Karpas-422 (cell line): ENCODE measurements at regions not wholly inside any gene's neighbourhood (a gene's known extent, or its start where the extent isn't known, plus 50 kb on each side); places are given as distances from the start of the nearest gene placed in this dataset.

Experiments used
- DNase-seq: peaks from one replicate; pipeline ENCODE4 v3.0.0-alpha.2; 2015
- H2AFZ ChIP-seq: fragments of 200-600 bp; sonication (generic); 2 replicates; pipeline ENCODE4 v1.6.1; 2014; ENCODE audit warnings: antibody characterized with exemption, low read length, mixed read lengths
- H3K27ac ChIP-seq: fragments of 200-600 bp; sonication (generic); 2 replicates; pipeline ENCODE4 v1.5.1; 2014; ENCODE audit warnings: mild to moderate bottlenecking, low read length, moderate library complexity
- H3K27me3 ChIP-seq: fragments of 200-600 bp; sonication (generic); 2 replicates; pipeline ENCODE4 v1.6.1; 2014; ENCODE audit warnings: low read length, mixed read lengths
- H3K36me3 ChIP-seq: fragments of 200-600 bp; sonication (generic); 2 replicates; pipeline ENCODE4 v1.6.1; 2014; ENCODE audit warnings: low read length, mixed read lengths; ENCODE audit not compliant: insufficient read depth
- H3K4me1 ChIP-seq: fragments of 200-600 bp; sonication (generic); 2 replicates; pipeline ENCODE4 v1.6.1; 2014; ENCODE audit warnings: mild to moderate bottlenecking, low read length, mixed read lengths
- H3K4me2 ChIP-seq: fragments of 200-600 bp; sonication (generic); 2 replicates; pipeline ENCODE4 v1.6.1; 2014; ENCODE audit warnings: low read length, low read depth, mild to moderate bottlenecking; ENCODE audit not compliant: poor library complexity, severe bottlenecking
- H3K4me3 ChIP-seq: fragments of 200-600 bp; sonication (generic); 2 replicates; pipeline ENCODE4 v1.5.1; 2014; ENCODE audit warnings: mild to moderate bottlenecking, antibody characterized with exemption, low read length, mixed read lengths
- H3K79me2 ChIP-seq: fragments of 200-600 bp; sonication (generic); 2 replicates; pipeline ENCODE4 v1.6.1; 2014; ENCODE audit warnings: mild to moderate bottlenecking, low read length, mixed read lengths
- H3K9ac ChIP-seq: fragments of 200-600 bp; sonication (generic); 2 replicates; pipeline ENCODE4 v1.6.0; 2014; ENCODE audit warnings: low read length
- H3K9me2 ChIP-seq: fragments of 200-600 bp; sonication (generic), shearing (Covaris generic); replicated peaks from 2 replicates; pipeline ENCODE4 v1.6.0; 2014; ENCODE audit warnings: mild to moderate bottlenecking, low read length, moderate library complexity; ENCODE audit not compliant: insufficient read depth
- H3K9me3 ChIP-seq: fragments of 300-700, 200-600 bp; sonication (generic); 2 replicates; pipeline ENCODE4 v1.6.1; 2014; ENCODE audit warnings: low read length, mixed read lengths
- H4K20me1 ChIP-seq: fragments of 200-600 bp; sonication (generic); 2 replicates; pipeline ENCODE4 v1.6.1; 2014; ENCODE audit warnings: mild to moderate bottlenecking, antibody characterized with exemption, low read length, low read depth; ENCODE audit not compliant: insufficient read depth

DNA sequence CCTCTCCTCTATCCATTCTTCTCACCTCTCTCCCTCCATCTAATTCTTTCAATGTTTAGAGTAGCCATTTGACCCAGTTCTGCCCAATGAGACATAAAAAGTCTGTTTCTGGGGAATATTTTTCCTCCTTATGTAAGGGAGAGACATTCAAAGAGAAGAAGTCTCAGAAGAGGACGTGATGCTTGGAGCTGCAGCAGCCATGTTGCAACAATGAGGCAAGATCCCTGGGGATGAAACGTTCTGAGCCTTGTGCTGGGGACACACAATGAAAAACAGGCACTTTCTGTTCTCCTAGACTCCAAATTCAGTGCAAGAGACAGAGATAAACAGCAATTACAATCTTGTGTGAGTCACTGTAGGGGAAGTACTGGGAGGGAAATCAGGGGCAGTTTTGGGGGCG is 130.8 kb downstream of the FOXL1 start:
- H2AFZ ChIP-seq: no peak overlapping the region
- H3K4me1 ChIP-seq: no peaks in the 10 kb centered on the region
- no peak overlapping the region for H3K27ac ChIP-seq
- no peak overlapping the region for H3K4me2 ChIP-seq
- no peak for DNase-seq
- H3K79me2 ChIP-seq: no peaks in the 10 kb centered on the region
- H3K27me3 ChIP-seq: no peaks in the 10 kb centered on the region
- no peaks in the 10 kb centered on the region for H3K36me3 ChIP-seq
- no peak overlapping the region for H3K9ac ChIP-seq
- no peak overlapping the region for H3K4me3 ChIP-seq
- H3K9me2 ChIP-seq: no peaks in the 10 kb centered on the region
- H4K20me1 ChIP-seq: no peaks in the 10 kb centered on the region
- H3K9me3 ChIP-seq: no peaks in the 10 kb centered on the region

DNA sequence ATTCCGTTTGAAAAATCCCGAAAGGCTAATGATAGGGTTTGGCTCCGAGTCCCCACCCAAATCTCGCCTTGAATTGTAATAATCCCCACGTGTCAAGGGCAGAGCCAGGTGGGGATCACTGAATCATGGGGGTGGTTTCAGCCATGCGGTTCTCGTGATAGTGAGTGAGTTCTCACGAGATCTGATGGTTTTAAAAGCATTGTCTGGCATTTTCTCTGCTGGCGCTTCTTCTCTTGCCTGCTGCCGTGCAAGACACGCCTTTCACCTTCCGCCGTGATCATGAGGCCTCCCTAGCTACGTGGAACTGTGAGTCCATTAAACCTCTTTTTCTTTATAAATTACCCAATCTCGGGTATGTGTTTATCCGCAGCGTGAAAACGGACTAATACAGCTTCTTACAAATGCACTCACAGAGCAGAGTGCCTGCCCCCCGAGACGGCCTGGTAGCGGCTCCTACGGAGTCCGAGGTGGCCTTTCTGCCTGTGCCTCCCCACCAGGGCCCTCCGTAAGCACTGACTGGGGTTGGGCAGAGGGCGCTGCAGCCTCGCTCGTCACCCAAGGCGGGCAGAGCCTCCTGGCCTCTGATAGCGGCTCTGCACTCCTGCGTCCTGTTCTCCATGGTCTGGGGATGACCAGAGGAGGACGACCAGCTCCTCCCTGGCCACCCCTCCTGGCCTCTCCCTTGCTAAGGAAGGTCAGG is 131.7 kb downstream of the FOXL1 start:
- Histone ChIP-seq H4K20me1 (no peaks in the 10 kb centered on the region), H3K4me2 (no peak overlapping the region), H3K9ac (no peak overlapping the region), H3K79me2 (no peaks in the 10 kb centered on the region), H3K4me1 (no peaks in the 10 kb centered on the region), H2AFZ (no peak overlapping the region), H3K9me3 (no peaks in the 10 kb centered on the region), H3K36me3 (no peaks in the 10 kb centered on the region), H3K27me3 (no peaks in the 10 kb centered on the region), H3K27ac (no peak overlapping the region), H3K4me3 (no peak overlapping the region), H3K9me2 (no peaks in the 10 kb centered on the region)
- DNase-seq: no peak

DNA sequence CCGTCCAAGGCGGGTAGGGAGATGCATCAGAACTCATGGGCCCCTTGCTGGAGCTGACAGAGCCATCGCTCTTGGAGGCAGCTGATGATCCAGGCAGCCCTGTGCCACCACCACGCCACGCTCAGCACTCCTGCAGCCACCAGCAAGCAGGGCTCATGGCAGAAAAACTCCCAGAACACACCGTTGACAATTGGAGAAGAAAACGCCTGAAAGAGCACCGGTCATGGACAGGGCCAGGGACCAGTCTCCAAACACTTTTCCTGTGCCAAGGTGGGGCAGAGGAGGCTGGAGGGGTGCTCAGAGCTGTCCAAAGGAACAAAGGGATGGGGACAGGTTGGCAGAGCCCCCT is 132.2 kb downstream of the FOXL1 start:
- Histone ChIP-seq H3K36me3 (no peaks in the 10 kb centered on the region), H4K20me1 (no peaks in the 10 kb centered on the region), H3K27me3 (no peaks in the 10 kb centered on the region), H3K79me2 (no peaks in the 10 kb centered on the region), H3K4me3 (no peak overlapping the region), H2AFZ (no peak overlapping the region), H3K27ac (no peak overlapping the region), H3K9me2 (no peaks in the 10 kb centered on the region), H3K9ac (no peak overlapping the region), H3K4me1 (no peaks in the 10 kb centered on the region), H3K9me3 (no peaks in the 10 kb centered on the region), H3K4me2 (no peak overlapping the region)
- no peak for DNase-seq

DNA sequence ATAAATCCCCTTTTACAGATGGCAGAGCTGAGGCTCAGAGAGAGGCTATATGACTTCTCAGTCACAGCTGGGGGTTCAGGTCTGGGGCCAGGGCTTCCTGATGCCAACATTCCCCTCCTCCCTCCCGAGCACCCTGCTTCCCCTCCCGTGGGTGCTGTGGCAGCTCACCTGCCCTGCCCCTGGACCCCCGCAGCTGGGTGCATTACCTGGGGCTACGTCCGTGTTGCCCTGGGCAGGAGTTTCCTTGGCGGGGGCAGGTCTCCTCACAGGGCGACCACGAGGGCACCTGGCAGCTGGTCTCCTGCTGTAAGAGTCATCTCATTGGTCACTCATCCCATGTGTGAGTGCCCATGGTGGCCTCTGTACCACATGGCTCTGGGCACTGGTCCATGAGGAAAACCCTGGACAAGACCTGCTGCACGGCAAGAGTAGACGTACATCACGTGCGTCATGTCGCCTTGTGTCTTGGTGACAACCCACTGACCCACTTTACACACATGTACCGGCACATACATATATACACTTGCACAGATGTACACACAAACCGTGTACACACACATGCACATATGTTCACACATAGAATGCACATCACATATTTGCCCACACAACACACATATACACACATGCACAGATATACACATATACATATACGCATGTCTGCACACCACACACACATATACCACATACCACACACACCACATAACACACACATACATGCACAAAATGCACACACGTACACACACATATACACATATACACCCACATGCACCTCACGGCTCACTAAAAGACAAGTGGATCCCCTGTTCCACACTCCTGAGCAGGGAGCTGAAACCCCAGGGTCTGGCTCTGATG is 134.0 kb downstream of the FOXL1 start:
- Histone ChIP-seq H3K27me3 (no peaks in the 10 kb centered on the region), H4K20me1 (no peaks in the 10 kb centered on the region), H3K4me3 (no peak overlapping the region), H3K27ac (no peak overlapping the region), H3K9me3 (no peaks in the 10 kb centered on the region), H3K4me1 (no peaks in the 10 kb centered on the region), H3K4me2 (no peak overlapping the region), H2AFZ (no peak overlapping the region), H3K36me3 (no peaks in the 10 kb centered on the region), H3K9me2 (no peaks in the 10 kb centered on the region), H3K79me2 (no peaks in the 10 kb centered on the region), H3K9ac (no peak overlapping the region)
- no peak for DNase-seq

DNA sequence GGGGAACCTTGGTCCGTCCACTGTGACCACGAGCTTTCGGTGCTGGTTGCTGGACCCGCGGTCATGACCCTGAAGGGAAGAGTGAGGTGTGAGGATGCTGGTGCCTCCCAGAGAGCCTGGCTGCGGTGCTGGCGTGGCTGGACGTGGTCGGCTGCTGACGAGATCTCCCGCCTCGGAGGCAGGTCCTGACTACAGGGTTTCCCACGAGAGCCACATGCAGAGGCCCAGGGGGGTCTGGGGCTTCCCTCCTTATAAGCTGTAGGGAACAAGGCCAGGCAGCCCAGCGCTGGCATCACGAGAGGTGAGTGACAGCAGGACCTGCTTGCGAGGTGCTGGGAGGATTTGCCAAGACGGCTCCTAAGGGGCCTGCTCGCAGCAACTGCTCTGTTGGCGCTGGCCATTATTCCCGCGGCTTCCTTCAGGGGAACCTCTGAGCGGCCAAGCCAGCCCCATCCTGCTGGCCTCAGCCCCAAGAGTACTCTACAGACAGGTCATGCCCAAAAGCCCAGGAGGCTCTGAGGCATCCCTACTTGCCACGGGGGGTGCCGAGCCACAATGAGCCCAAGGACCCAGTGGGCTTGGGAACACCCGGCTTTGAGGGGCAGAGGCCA is 134.8 kb downstream of the FOXL1 start:
- DNase-seq: no peak
- Histone ChIP-seq H3K27me3 (no peaks in the 10 kb centered on the region), H3K9ac (no peak overlapping the region), H4K20me1 (no peaks in the 10 kb centered on the region), H3K27ac (no peak overlapping the region), H3K4me3 (no peak overlapping the region), H3K36me3 (no peaks in the 10 kb centered on the region), H3K4me1 (no peaks in the 10 kb centered on the region), H3K9me2 (no peaks in the 10 kb centered on the region), H3K4me2 (no peak overlapping the region), H3K79me2 (no peaks in the 10 kb centered on the region), H2AFZ (no peak overlapping the region), H3K9me3 (no peaks in the 10 kb centered on the region)

DNA sequence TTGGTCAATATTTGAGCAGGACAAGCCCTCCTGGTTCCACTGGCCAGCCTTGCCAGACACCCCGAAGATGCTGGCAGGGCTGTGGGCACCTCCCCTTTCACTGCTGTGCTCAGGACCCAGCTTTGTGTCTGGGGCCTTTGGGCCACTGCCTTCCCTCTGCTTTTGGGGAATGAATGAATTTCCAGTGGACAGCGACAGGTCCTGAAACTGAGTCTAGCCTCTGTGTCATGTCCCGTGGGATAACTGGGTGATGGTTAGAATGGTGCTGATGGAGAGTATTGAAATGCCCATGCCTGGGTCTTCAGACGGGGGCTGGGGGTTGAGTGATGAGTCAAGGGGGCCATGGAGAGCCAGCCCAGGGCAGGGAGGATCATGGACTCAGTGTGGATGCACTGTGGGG is 135.8 kb downstream of the FOXL1 start:
- no peak overlapping the region for H3K9ac ChIP-seq
- no peaks in the 10 kb centered on the region for H3K27me3 ChIP-seq
- no peaks in the 10 kb centered on the region for H3K79me2 ChIP-seq
- no peaks in the 10 kb centered on the region for H4K20me1 ChIP-seq
- no peak overlapping the region for H3K4me3 ChIP-seq
- H3K27ac ChIP-seq: no peak overlapping the region
- no peaks in the 10 kb centered on the region for H3K9me3 ChIP-seq
- H3K4me1 ChIP-seq: no peaks in the 10 kb centered on the region
- no peaks in the 10 kb centered on the region for H3K9me2 ChIP-seq
- no peaks in the 10 kb centered on the region for H3K36me3 ChIP-seq
- H2AFZ ChIP-seq: no peak overlapping the region
- H3K4me2 ChIP-seq: no peak overlapping the region
- no peak for DNase-seq

DNA sequence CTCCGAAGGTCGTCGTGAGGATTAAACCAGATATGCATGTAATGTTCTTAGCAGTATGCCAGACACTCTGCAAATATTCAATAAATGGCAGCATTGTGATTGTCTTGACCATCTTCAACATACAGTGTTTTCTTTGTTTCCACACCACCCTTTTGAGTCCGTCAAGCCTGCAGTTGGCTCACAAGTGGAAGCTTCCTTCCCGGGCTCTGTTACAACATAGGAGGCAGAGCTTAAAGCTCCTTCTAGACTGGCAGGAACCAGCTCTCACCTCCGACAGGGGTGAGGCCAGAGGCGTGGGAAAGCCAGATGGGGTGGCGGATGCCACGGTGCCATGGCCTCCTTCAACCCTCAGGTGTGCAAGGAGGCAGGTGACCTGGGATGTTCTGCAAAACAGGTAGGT is 138.3 kb downstream of the FOXL1 start:
- no peak for DNase-seq
- Histone ChIP-seq H3K79me2 (no peaks in the 10 kb centered on the region), H3K9me2 (no peaks in the 10 kb centered on the region), H3K4me2 (no peak overlapping the region), H3K27ac (no peak overlapping the region), H3K9ac (no peak overlapping the region), H3K4me1 (no peaks in the 10 kb centered on the region), H3K4me3 (no peak overlapping the region), H3K9me3 (no peaks in the 10 kb centered on the region), H3K27me3 (no peaks in the 10 kb centered on the region), H4K20me1 (no peaks in the 10 kb centered on the region), H2AFZ (no peak overlapping the region), H3K36me3 (no peaks in the 10 kb centered on the region)

DNA sequence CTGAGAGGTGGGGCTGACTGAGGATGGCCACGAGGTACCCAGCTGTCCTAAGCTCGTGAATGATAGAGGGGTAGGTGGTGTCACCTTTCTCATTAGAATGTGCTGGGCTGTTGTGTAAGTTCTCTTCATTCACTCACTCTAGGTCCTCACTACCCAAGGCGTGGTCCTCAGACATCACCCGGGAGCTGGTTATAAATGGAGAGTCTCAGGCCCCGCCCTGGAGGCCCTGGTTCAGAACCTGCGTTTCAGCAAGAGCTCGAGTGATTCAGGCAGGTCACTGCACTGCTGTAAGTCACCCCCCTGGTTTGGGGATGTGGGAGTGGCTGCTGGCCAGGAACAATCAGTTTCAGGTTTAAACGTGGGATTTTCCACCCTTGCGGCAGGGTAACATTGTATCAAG is 139.8 kb downstream of the FOXL1 start:
- DNase-seq: no peak
- H2AFZ ChIP-seq: no peak overlapping the region

More for the DNA sequence above, 139.8 kb downstream of the FOXL1 start:
- Histone ChIP-seq H4K20me1 (no peaks in the 10 kb centered on the region), H3K79me2 (no peaks in the 10 kb centered on the region), H3K27me3 (no peaks in the 10 kb centered on the region), H3K9me3 (no peaks in the 10 kb centered on the region), H3K36me3 (no peaks in the 10 kb centered on the region), H3K27ac (no peak overlapping the region), H3K9me2 (no peaks in the 10 kb centered on the region), H3K9ac (no peak overlapping the region), H3K4me3 (no peak overlapping the region), H3K4me2 (no peak overlapping the region), H3K4me1 (no peaks in the 10 kb centered on the region)
